Fibroblast of upper back skin (primary cell): ENCODE measurements at regions not wholly inside any gene's neighbourhood (a gene's known extent, or its start where the extent isn't known, plus 50 kb on each side); places are given as distances from the start of the nearest gene placed in this dataset.

Experiments used
- DNase-seq: peaks from one replicate; pipeline ENCODE4 v3.0.0-alpha.2; 2013

GRCh38 chr19:29324291-29324680, 111.3 kb upstream of the UQCRFS1 start:
- DNase-seq: no peak

- no peak for DNase-seq
These were observed 111.8 kb upstream of the UQCRFS1 start for GRCh38 chr19:29324717-29325116.

DNA sequence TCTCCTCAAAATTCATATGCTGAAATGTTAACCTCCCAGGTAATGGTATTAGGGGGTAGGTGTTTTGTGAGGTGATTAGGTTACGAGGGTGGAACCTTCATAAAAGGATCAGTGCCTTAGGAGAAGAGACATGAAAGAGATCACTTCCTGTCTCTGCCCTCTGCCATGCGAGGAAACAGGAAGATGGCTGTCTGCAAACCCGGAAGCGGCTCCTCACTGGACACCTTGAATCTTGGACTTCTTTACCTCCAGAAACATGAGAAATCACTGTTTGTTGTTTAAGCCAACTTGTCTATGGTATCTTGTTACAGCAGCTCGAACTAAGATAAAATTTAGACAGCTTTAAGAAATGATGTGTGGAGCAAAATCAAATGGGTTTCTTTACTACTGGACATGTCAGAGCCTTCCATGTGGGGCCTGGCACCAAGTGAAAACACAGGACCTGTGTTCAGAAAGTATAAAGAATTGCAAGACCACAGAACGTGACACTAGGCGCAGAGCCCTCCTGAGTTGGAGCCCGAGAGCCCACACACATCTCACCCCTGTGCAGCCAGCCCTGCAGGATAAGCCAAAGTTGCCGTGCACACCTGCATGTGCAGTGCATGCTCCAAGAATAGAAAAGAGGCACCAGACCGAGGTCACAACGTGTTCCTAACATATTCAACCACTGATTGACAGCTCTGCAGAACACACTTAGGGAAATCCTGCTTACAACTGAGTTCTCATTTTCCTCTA, 112.5 kb upstream of the UQCRFS1 start:
- no peak for DNase-seq

GRCh38 chr19:29326351-29326750, 113.4 kb upstream of the UQCRFS1 start:
- DNase-seq: no peak

GRCh38 chr19:29326849-29327840, 114.2 kb upstream of the UQCRFS1 start:
- DNase-seq: no peak

DNA sequence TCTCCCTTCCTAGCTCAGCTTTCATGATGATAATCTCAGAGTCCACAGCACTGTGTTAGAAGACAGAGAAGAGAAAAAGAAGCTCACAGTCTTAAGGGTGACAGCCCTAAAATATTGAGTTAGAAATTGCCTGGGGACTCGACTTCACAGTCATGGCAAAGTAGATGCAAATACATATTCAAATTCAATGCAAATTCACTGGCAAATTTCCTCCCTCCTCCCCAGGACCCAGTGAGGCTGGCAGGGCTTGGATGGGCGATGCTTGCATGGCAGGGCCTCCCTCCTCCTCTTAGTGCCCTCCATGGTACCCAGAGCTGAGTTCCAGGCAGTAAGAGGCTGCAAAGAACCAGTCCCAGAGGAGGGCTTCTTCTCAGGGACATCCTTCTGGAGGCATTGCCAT, 115.6 kb upstream of the UQCRFS1 start:
- DNase-seq: no peak

DNA sequence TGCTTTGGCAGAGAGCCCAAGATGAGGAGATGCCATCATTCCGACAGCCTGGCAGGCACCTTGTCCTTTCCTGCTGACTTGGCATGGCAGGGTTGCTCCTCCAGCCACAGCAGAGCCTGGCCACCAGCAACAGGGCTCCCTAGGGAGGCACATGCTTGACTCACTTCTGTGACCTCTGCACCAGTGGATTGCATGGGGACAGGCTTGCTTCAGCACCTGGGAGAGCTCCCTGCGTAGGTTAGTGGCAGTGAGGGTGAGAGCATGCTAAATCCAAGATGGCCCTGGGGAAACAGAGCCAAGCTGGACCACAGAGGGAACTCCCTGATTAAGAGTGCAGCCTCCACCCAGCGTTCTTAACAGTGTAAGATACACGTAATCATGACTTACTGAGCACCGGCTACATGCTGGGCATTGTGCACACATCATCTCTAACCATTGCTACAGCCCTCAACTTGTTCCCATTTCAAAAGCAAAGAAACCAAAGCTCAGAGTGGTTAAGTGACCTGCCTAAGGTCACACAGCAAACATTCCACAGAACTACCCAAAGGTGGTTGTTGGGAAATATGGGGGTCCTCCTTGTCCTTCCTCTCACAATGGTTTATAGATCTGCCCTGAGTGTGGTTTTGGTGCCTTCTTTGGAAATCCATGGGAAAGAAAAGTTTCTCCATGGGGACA, 116.6 kb upstream of the UQCRFS1 start:
- no peak for DNase-seq

DNA sequence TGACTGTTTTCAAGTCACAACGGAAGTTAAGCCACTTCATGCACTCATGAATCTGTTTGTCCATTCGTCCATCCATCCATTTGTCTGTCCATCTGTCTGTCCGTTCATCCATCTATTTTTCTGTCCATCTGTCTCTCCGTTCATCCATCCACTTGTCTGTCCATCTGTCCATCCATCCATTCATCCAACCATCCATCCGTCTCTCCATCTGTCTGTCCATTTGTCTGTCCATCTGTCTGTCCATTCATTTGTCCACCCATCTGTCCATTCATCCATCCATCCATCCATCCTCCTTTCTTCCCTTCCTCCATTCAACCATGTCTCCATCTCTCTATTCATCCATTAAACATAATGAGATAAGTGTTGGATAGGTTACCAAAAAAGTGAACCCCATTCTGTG, 123.5 kb upstream of the UQCRFS1 start:
- DNase-seq: no peak

DNA sequence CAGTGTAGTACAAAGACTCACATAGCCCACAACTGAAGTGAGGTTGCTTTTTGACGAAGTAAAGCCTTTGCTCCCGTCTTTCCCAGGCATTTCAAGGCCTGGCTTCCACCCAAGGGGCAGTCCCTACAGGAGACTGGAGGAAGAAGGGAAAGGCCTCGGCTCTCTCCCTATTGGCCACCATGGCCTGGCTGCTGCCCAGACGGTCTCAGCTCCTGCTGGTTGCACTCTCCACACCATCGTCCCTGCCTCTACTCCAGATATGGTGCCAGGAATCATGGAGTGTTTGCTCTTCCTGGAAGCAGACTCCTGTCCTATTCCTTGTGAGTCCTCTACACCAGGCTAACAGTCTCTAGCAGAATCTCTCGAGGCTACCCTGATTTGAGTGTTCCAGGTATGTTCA, 124.1 kb upstream of the UQCRFS1 start:
- DNase-seq: no peak

- DNase-seq: no peak
These were observed 125.5 kb upstream of the UQCRFS1 start for GRCh38 chr19:29338480-29338879.

- no peak for DNase-seq
These were observed 129.8 kb upstream of the UQCRFS1 start for GRCh38 chr19:29342721-29343120.

GRCh38 chr19:29364224-29364726, 151.3 kb upstream of the UQCRFS1 start:
- DNase-seq: no peak

GRCh38 chr19:29364999-29365398, 152.0 kb upstream of the UQCRFS1 start:
- no peak for DNase-seq

GRCh38 chr19:29365836-29366417, 153.0 kb upstream of the UQCRFS1 start:
- no peak for DNase-seq

- DNase-seq: no peak
These were observed 153.8 kb upstream of the UQCRFS1 start for GRCh38 chr19:29366757-29367156.

DNA sequence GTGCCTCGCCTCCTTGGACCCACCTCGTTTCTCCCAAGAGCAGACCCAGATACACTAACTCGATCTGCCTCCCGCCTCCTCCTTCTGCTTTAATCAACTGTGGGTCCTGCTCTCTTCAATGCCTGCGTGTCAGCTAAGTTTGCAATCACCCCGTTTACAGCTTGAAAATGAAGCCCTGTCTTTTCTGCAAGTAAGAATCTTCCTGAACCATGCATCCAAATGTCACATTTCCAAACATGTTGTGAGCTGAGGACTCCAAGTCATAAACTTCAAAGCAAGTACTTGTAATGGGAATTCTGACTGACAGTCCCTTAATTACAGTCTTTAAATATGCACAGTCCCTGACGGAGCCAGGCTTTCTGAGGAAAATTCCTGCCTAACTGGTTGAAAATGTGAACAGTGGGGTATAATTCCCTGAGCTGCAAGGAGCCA, 154.9 kb upstream of the UQCRFS1 start:
- no peak for DNase-seq

GRCh38 chr19:29370276-29370675, 155.5 kb upstream of the VSTM2B start:
- no peak for DNase-seq

DNA sequence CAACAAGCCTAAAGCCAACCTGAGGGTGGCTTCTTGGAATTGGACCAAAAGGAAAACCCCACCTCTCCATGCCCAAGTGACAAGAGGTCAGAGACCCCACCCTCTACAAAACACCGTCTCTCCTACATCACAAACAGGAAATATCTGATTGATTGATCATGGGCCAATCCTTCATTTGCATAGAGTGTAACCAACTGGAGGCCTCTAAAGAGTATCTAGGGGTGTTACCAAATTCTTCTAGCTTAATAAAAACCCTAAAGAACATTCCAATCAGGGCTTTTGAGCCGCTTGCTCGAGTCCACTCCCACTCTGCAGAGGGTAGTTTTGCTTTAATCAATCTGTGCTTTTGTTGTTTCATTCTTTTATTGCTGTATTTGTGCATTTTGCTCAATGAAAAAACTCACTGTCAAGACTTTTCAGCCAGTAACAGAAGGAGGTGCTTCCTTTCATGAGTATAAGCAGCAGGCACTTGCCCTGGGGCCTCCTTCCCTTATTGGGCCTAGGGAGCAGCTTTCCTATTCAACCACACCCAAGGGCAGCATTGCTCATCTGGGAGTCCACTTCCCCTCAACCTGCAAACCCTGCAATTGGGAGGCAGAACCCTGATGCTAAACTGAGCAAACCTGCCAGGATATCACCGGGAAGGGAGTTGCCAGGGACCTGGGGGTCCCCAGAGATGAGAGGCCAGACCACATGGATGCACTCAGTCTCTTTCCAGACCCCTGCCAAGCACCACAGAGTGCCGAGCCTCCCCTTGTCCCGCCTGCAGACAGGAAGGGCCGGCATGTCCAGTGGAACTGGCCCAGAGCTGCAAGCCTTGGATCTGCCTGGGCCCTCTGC, 154.3 kb upstream of the VSTM2B start:
- DNase-seq: no peak

DNA sequence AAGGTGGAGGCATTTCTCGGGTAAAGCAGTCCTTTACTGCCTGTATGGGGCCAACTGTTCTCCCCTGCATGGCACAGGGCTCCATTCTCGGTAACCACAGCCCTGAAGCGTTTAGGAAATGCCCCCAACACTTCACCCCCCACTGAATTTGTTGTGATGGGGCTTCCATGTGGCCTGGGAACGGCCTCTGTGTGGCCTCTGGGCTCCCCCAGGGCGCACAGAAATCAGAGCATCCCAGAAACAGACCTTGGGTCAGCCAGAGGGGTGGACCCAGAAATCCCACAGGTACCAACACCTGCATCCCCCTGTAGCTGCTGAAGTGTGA, 153.7 kb upstream of the VSTM2B start:
- DNase-seq: no peak

GRCh38 chr19:29372461-29372860, 153.3 kb upstream of the VSTM2B start:
- no peak for DNase-seq

- DNase-seq: no peak
These were observed 152.6 kb upstream of the VSTM2B start for GRCh38 chr19:29372921-29373797.
